Kidney (tissue), 13 donors: ENCODE measurements at regions not wholly inside any gene's neighbourhood (a gene's known extent, or its start where the extent isn't known, plus 50 kb on each side); places are given as distances from the start of the nearest gene placed in this dataset.

ENCODE experiments used
- DNase-seq, 5 donors: peaks; one replicate each; pipeline ENCODE4 v3.0.0-alpha.2; 2013 to 2020
- FAIRE-seq: peaks from 2 replicates; lab custom pipeline; 2012; peaks lifted over from hg19 to GRCh38; lab: Jason Lieb, UNC
- H3K27ac ChIP-seq, 2 donors: one replicate each; pipeline ENCODE4 v1.7.0; 2013; ENCODE audit warnings: low read depth in 2 of 2, low read length in 2 of 2, inconsistent platforms in 1 of 2
- H3K27me3 ChIP-seq: one replicate; pipeline ENCODE4 v1.7.1; 2013; ENCODE audit warnings: low read length, inconsistent platforms; ENCODE audit not compliant: control insufficient read depth, insufficient read depth
- H3K36me3 ChIP-seq, 3 donors: one replicate each; pipeline versions ENCODE4 v1.7.0 to v1.7.1; 2013; ENCODE audit warnings: low read length in 3 of 3, control low read depth in 1 of 3, inconsistent platforms in 1 of 3; ENCODE audit not compliant: insufficient read depth in 3 of 3, control insufficient read depth in 2 of 3
- H3K4me1 ChIP-seq, 3 donors: one replicate each; pipeline versions ENCODE4 v1.7.0 to v1.7.1; 2013; ENCODE audit warnings: low read length in 3 of 3, inconsistent platforms in 1 of 3, low read depth in 1 of 3; ENCODE audit not compliant: control insufficient read depth in 2 of 3, insufficient read depth in 2 of 3
- H3K4me3 ChIP-seq, 3 donors: one replicate each; pipeline versions ENCODE4 v1.7.0 to v1.8.1; 2013; ENCODE audit warnings: low read length in 3 of 3, control low read depth in 1 of 3, inconsistent platforms in 1 of 3
- H3K9ac ChIP-seq, 3 donors: one replicate each; pipeline versions ENCODE4 v1.7.0 to v1.7.1; 2013; ENCODE audit warnings: low read length in 3 of 3, control low read depth in 1 of 3, inconsistent platforms in 1 of 3
- H3K9me3 ChIP-seq, 3 donors: one replicate each; pipeline versions ENCODE4 v1.7.0 to v1.7.1; 2013; ENCODE audit warnings: low read length in 3 of 3, control low read depth in 1 of 3, inconsistent platforms in 1 of 3; ENCODE audit not compliant: control insufficient read depth in 2 of 3, insufficient read depth in 1 of 3
- intact Hi-C: fragments of 100-400 bp; cut with DNase I; formaldehyde crosslinking; loops from one replicate; pipeline ENCODE4 v1.11.1; 2022
- TF ChIP-seq, protein P1 (sequence below): IDR thresholded peaks from 3 replicates; pipeline ENCODE4 v1.5.1; 2012; ENCODE audit warnings: mild to moderate bottlenecking, moderate library complexity, borderline replicate concordance; ENCODE audit not compliant: insufficient read depth; ENCODE audit errors: extremely low read depth
- donor health status: control.
- donor health status: control.
- donor health status: control.
- donor health status: control.
- donor health status: control.
- donor health status: DM: yes; HTN: yes; CAD: no.
- donor health status: Normal renal cell carcinoma (clear cell type).

DNA sequence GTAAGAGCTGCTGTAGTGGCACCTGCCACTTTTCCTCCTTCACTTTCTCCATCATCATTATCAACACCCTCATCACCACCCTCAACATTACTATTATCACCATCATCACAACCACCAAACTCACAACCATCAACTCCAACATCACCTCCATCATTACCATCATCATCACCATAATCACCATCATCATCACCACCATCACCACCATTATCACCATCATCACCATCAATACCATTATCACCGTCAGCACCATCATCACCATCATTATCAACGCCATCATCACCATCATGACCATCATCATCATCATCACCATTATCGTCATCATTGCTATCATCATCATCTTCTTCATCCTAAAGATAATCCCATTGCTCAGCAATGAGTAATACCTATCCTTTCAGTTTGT, 255.8 kb downstream of the CYRIA start:
- DNase-seq: no peak
- intact Hi-C loops: no loop called here
- FAIRE-seq: no peak

DNA sequence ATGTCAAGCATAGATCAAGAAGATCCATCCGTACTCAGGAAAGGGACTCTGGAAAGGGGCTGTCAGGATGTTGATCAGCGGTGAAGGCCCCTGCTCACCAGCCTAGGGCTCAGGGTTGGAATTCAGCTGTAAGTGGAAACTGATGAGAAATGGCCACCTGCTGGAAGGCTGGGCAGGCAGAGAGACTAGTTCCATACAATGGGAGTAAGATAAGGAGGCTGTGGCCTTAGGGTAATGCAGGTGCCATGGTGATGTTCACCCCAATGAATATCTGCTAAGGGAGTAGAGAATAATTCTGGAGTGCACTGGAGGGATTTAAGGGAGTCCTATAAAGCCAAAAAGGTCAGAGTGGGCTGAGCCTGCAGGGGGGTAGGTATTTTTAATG, 256.6 kb downstream of the CYRIA start:
- intact Hi-C loops: no loop called here
- H3K27me3 ChIP-seq: no peaks in the 10 kb centered on the region
- H3K36me3 ChIP-seq: no peaks in the 10 kb centered on the region
- FAIRE-seq: no peak
- TF ChIP-seq, protein P1, sequence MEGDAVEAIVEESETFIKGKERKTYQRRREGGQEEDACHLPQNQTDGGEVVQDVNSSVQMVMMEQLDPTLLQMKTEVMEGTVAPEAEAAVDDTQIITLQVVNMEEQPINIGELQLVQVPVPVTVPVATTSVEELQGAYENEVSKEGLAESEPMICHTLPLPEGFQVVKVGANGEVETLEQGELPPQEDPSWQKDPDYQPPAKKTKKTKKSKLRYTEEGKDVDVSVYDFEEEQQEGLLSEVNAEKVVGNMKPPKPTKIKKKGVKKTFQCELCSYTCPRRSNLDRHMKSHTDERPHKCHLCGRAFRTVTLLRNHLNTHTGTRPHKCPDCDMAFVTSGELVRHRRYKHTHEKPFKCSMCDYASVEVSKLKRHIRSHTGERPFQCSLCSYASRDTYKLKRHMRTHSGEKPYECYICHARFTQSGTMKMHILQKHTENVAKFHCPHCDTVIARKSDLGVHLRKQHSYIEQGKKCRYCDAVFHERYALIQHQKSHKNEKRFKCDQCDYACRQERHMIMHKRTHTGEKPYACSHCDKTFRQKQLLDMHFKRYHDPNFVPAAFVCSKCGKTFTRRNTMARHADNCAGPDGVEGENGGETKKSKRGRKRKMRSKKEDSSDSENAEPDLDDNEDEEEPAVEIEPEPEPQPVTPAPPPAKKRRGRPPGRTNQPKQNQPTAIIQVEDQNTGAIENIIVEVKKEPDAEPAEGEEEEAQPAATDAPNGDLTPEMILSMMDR: no peak
- H3K4me3 ChIP-seq: no peak overlapping the region
- H3K27ac ChIP-seq: no peak overlapping the region
- DNase-seq: no peak
- no peak overlapping the region for H3K9ac ChIP-seq
- H3K9me3 ChIP-seq: no peaks in the 10 kb centered on the region
- no peaks in the 10 kb centered on the region for H3K4me1 ChIP-seq

More for the DNA sequence above, 255.8 kb downstream of the CYRIA start:
- Histone ChIP-seq H3K27me3 (no peaks in the 10 kb centered on the region), H3K4me1 (no peaks in the 10 kb centered on the region), H3K9me3 (no peaks in the 10 kb centered on the region), H3K9ac (no peak overlapping the region), H3K27ac (no peak overlapping the region), H3K36me3 (no peaks in the 10 kb centered on the region), H3K4me3 (no peak overlapping the region)
- TF ChIP-seq, protein P1: no peak

DNA sequence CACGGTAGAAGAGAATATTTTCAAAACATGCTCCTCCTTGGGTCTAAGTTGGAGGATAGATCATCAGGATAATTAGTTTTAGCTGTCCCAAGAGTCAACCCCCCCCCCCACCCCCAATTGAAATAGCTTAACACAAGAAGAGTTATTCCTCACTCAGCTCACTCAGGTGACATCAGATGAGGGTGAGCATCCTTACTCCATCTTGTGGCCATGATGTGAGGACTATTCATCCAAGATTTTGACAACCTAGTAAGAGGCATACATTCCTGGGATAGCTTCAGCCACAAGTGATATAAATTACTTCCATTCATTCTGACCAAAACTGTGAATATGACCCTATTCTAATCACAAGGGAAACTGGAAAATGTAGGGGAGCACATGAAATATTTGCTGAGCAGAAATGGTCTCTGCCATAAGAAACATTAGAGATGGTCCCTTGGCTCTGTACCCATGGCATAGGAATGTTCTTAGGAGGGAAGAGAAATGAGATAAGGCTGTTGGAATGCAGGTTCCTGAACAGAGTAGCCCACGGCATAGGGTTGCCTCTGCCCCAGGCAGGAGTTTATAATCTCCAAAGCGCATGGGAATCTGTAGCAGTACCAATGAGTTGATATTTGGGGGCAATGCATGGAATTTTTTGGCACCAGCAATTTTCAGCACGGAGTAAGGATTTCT, 257.2 kb downstream of the CYRIA start:
- DNase-seq: no peak
- H3K9me3 ChIP-seq: no peaks in the 10 kb centered on the region
- H3K4me3 ChIP-seq: no peak overlapping the region
- no peaks in the 10 kb centered on the region for H3K27me3 ChIP-seq
- intact Hi-C loops: no loop called here
- H3K27ac ChIP-seq: no peak overlapping the region
- no peaks in the 10 kb centered on the region for H3K36me3 ChIP-seq
- H3K4me1 ChIP-seq: no peaks in the 10 kb centered on the region
- FAIRE-seq: no peak
- H3K9ac ChIP-seq: no peak overlapping the region
- TF ChIP-seq, protein P1: no peak

DNA sequence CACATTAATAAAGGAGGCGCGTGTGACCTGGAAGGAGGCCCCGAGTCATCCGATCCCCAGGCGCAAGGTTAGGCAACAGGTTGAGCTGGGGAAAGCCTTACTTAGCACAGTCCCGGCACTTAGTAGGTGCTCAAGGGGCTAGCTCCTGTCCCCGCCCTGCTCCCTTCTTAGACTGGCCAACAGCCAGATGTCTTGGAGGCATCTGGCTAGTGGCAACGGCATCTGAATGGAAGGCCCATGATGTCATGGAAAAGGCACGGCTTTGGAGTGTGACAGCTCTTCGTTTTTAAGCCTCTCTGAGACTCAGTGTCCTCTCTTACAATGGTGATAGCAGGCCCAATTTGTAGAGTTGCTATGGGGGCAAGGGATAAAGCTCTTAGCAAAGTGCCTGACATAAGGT, 258.3 kb downstream of the CYRIA start:
- Histone ChIP-seq H3K4me3 (no peak overlapping the region), H3K9me3 (no peaks in the 10 kb centered on the region), H3K27ac (no peak overlapping the region), H3K9ac (no peak overlapping the region), H3K36me3 (no peaks in the 10 kb centered on the region), H3K27me3 (no peaks in the 10 kb centered on the region), H3K4me1 (no peaks in the 10 kb centered on the region)
- TF ChIP-seq, protein P1: no peak
- intact Hi-C loops: no loop called here
- FAIRE-seq (no peak), DNase-seq (peak in 1 of 5 donors; percentile 50)
